Adipocyte (in vitro differentiated cells): ENCODE measurements at regions not wholly inside any gene's neighbourhood (a gene's known extent, or its start where the extent isn't known, plus 50 kb on each side); places are given as distances from the start of the nearest gene placed in this dataset.

ENCODE experiments used
- DNase-seq: peaks from one replicate; pipeline ENCODE4 v3.0.0-alpha.2; 2015; ENCODE audit warnings: low read depth
- H3K27me3 ChIP-seq: replicated peaks from 2 replicates; pipeline ENCODE4 v1.7.0; 2013; ENCODE audit warnings: mild to moderate bottlenecking, low read length, moderate library complexity; ENCODE audit not compliant: control insufficient read depth, insufficient read depth
- H3K36me3 ChIP-seq: 2 replicates; pipeline ENCODE4 v1.7.0; 2013; ENCODE audit warnings: low read length, mild to moderate bottlenecking, moderate library complexity; ENCODE audit not compliant: control insufficient read depth, insufficient read depth, severe bottlenecking
- H3K4me1 ChIP-seq: 2 replicates; pipeline ENCODE4 v1.7.0; 2013; ENCODE audit warnings: mild to moderate bottlenecking, low read length, moderate library complexity; ENCODE audit not compliant: control insufficient read depth, insufficient read depth
- H3K4me3 ChIP-seq: 2 replicates; pipeline ENCODE4 v1.7.0; 2013; ENCODE audit warnings: mild to moderate bottlenecking, low read length, moderate library complexity
- H3K9ac ChIP-seq: 2 replicates; pipeline ENCODE4 v1.7.0; 2013; ENCODE audit warnings: mild to moderate bottlenecking, low read length, moderate library complexity
- H3K9me3 ChIP-seq: 2 replicates; pipeline ENCODE4 v1.7.0; 2013; ENCODE audit warnings: mild to moderate bottlenecking, low read length, moderate library complexity; ENCODE audit not compliant: control insufficient read depth

- Histone ChIP-seq H3K9ac (no peak overlapping the region), H3K9me3 (no peaks in the 10 kb centered on the region), H3K4me3 (no peak overlapping the region), H3K4me1 (no peaks in the 10 kb centered on the region), H3K36me3 (no peaks in the 10 kb centered on the region), H3K27me3 (peaks cover 7% of the 10 kb centered on the region)
- no peak for DNase-seq
Observed at GRCh38 chr12:114253976-114254778, 151.8 kb downstream of the TBX5 start.

GRCh38 chr12:114248527-114248926 lies 157.4 kb downstream of the TBX5 start:
- DNase-seq, result no peak
- no peak overlapping the region for H3K9ac ChIP-seq
- no peaks in the 10 kb centered on the region for H3K4me1 ChIP-seq
- no peak overlapping the region for H3K4me3 ChIP-seq
- no peaks in the 10 kb centered on the region for H3K36me3 ChIP-seq
- H3K9me3 ChIP-seq, result no peaks in the 10 kb centered on the region
- H3K27me3 ChIP-seq, result peaks cover 15% of the 10 kb centered on the region

GRCh38 chr12:114245555-114245954 lies 160.4 kb downstream of the TBX5 start:
- Histone ChIP-seq H3K9me3 (no peaks in the 10 kb centered on the region), H3K4me3 (no peak overlapping the region), H3K4me1 (no peaks in the 10 kb centered on the region), H3K36me3 (no peaks in the 10 kb centered on the region), H3K9ac (no peak overlapping the region), H3K27me3 (peaks cover 40% of the 10 kb centered on the region)
- no peak for DNase-seq

- Histone ChIP-seq H3K4me1 (peaks cover 18% of the 10 kb centered on the region), H3K9ac (no peak overlapping the region), H3K4me3 (no peak overlapping the region), H3K27me3 (peaks cover 45% of the 10 kb centered on the region), H3K9me3 (no peaks in the 10 kb centered on the region), H3K36me3 (no peaks in the 10 kb centered on the region)
- DNase-seq, result no peak
Observed at GRCh38 chr12:114241973-114242434, 163.9 kb downstream of the TBX5 start.

- peaks cover 57% of the 10 kb centered on the region for H3K27me3 ChIP-seq
Observed at GRCh38 chr12:114240288-114240687, 165.7 kb downstream of the TBX5 start.

GRCh38 chr12:114238808-114239207 lies 167.1 kb downstream of the TBX5 start:
- no peak for DNase-seq
- H3K9me3 ChIP-seq, result no peaks in the 10 kb centered on the region

More at GRCh38 chr12:114240288-114240687, 165.7 kb downstream of the TBX5 start:
- DNase-seq, result no peak
- Histone ChIP-seq H3K36me3 (no peaks in the 10 kb centered on the region), H3K4me1 (peaks cover 18% of the 10 kb centered on the region), H3K9me3 (no peaks in the 10 kb centered on the region), H3K9ac (no peak overlapping the region), H3K4me3 (no peak overlapping the region)

GRCh38 chr12:114237230-114237629 lies 168.7 kb downstream of the TBX5 start:
- Histone ChIP-seq H3K9me3 (no peaks in the 10 kb centered on the region), H3K4me1 (peaks cover 18% of the 10 kb centered on the region), H3K4me3 (no peak overlapping the region), H3K9ac (no peak overlapping the region), H3K36me3 (no peaks in the 10 kb centered on the region), H3K27me3 (peaks cover 48% of the 10 kb centered on the region)
- DNase-seq, result no peak

More at GRCh38 chr12:114238808-114239207, 167.1 kb downstream of the TBX5 start:
- H3K4me1 ChIP-seq, result peaks cover 18% of the 10 kb centered on the region
- no peak overlapping the region for H3K9ac ChIP-seq
- H3K27me3 ChIP-seq, result peaks cover 57% of the 10 kb centered on the region
- H3K36me3 ChIP-seq, result no peaks in the 10 kb centered on the region
- H3K4me3 ChIP-seq, result peak overlapping the region; percentile 33

- H3K4me3 ChIP-seq, result no peak overlapping the region
- H3K36me3 ChIP-seq, result no peaks in the 10 kb centered on the region
- H3K27me3 ChIP-seq, result peaks cover 40% of the 10 kb centered on the region
- H3K9me3 ChIP-seq, result peaks cover 17% of the 10 kb centered on the region
- no peak for DNase-seq
- no peak overlapping the region for H3K9ac ChIP-seq
- no peaks in the 10 kb centered on the region for H3K4me1 ChIP-seq
Observed at GRCh38 chr12:114232187-114232586, 173.8 kb downstream of the TBX5 start.

- H3K4me3 ChIP-seq, result no peak overlapping the region
- H3K9ac ChIP-seq, result no peak overlapping the region
- no peaks in the 10 kb centered on the region for H3K36me3 ChIP-seq
- no peak for DNase-seq
- no peaks in the 10 kb centered on the region for H3K4me1 ChIP-seq
- peaks cover 17% of the 10 kb centered on the region for H3K9me3 ChIP-seq
- peaks cover 43% of the 10 kb centered on the region for H3K27me3 ChIP-seq
Observed at GRCh38 chr12:114229150-114229549, 176.8 kb downstream of the TBX5 start.

GRCh38 chr12:114226241-114226928 lies 179.6 kb downstream of the TBX5 start:
- Histone ChIP-seq H3K4me3 (no peak overlapping the region), H3K4me1 (peaks cover 7% of the 10 kb centered on the region), H3K9me3 (peaks cover 17% of the 10 kb centered on the region), H3K9ac (no peak overlapping the region), H3K36me3 (no peaks in the 10 kb centered on the region), H3K27me3 (peaks cover 41% of the 10 kb centered on the region)
- DNase-seq, result no peak

- no peaks in the 10 kb centered on the region for H3K9me3 ChIP-seq
- H3K9ac ChIP-seq, result no peak overlapping the region
- peaks cover 23% of the 10 kb centered on the region for H3K4me1 ChIP-seq
- H3K36me3 ChIP-seq, result no peaks in the 10 kb centered on the region
- H3K4me3 ChIP-seq, result no peak overlapping the region
- DNase-seq, result no peak
- H3K27me3 ChIP-seq, result peaks cover 32% of the 10 kb centered on the region
Observed at GRCh38 chr12:114221957-114222630, 183.8 kb downstream of the TBX5 start.
